Large intestine (tissue), 3 donors: ENCODE measurements at regions not wholly inside any gene's neighbourhood (a gene's known extent, or its start where the extent isn't known, plus 50 kb on each side); places are given as distances from the start of the nearest gene placed in this dataset.

Experiments
- DNase-seq, 2 donors: peaks; one replicate each; pipeline versions ENCODE4 v3.0.0 to v3.0.0-alpha.2; 2013
- H3K27ac ChIP-seq: one replicate; pipeline ENCODE4 v1.5.1; 2013; ENCODE audit warnings: low read length
- H3K27me3 ChIP-seq: 2 replicates; pipeline ENCODE4 v1.6.1; 2013; ENCODE audit warnings: low read length; ENCODE audit not compliant: control insufficient read depth, insufficient read depth
- H3K36me3 ChIP-seq: 2 replicates; pipeline ENCODE4 v1.6.1; 2013; ENCODE audit warnings: low read length; ENCODE audit not compliant: control insufficient read depth, insufficient read depth
- H3K4me1 ChIP-seq: one replicate; pipeline ENCODE4 v1.6.1; 2013; ENCODE audit warnings: low read length; ENCODE audit not compliant: control insufficient read depth, insufficient read depth
- H3K4me3 ChIP-seq: one replicate; pipeline ENCODE4 v1.5.1; 2013; ENCODE audit warnings: low read length
- H3K9me3 ChIP-seq: one replicate; pipeline ENCODE4 v1.6.1; 2013; ENCODE audit warnings: mild to moderate bottlenecking, low read depth, low read length, moderate library complexity; ENCODE audit not compliant: control insufficient read depth
- WGBS: methylation state at CpG from one replicate; pipeline ENCODE4 v1.1.5; 2013; ENCODE audit warnings: low lambda C conversion rate; ENCODE audit not compliant: insufficient coverage; 5-methylcytosine and 5-hydroxymethylcytosine counted together

GRCh38 chr6:43846556-43846955, 76.5 kb downstream of the VEGFA start:
- no peak overlapping the region for H3K27ac ChIP-seq
- WGBS: 91% methylated on average over 4 of the region's 8 CpGs
- H3K36me3 ChIP-seq: no peaks in the 10 kb centered on the region
- DNase-seq: no peak
- H3K27me3 ChIP-seq: no peaks in the 10 kb centered on the region
- peaks cover 29% of the 10 kb centered on the region for H3K4me1 ChIP-seq
- H3K9me3 ChIP-seq: no peaks in the 10 kb centered on the region
- H3K4me3 ChIP-seq: no peak overlapping the region

- 100% methylated on average over 1 of the region's 3 CpGs for WGBS
- peaks cover 20% of the 10 kb centered on the region for H3K4me1 ChIP-seq
- no peak for DNase-seq
- H3K9me3 ChIP-seq: no peaks in the 10 kb centered on the region
- no peak overlapping the region for H3K4me3 ChIP-seq
- no peak overlapping the region for H3K27ac ChIP-seq
- no peaks in the 10 kb centered on the region for H3K27me3 ChIP-seq
- no peaks in the 10 kb centered on the region for H3K36me3 ChIP-seq
Measured at GRCh38 chr6:43845646-43846045, 75.6 kb downstream of the VEGFA start.

DNA sequence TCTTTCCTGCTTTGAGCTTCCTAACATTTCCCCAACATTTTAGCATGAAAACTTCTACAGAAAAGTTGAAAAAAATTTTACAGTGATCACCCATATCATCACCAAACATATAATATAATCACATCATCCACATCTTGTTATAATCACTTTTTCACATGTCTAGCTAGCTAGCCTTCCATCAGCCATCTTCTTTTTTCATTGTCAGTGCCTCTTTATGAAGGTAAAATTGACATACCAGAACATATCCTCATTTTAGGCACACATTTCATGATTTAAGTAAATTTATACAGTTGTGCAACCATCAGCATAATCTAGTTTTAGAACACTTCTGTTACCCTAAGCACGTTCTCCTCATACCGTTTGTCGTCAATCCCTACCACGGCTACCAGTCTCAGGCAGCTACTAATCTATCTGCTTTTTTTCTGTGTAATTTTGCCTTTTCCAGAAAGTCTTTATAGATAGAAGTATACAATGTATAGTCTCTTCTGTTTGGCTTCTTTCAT, 73.7 kb downstream of the VEGFA start:
- 97% methylated on average over 4 of the region's 4 CpGs for WGBS

GRCh38 chr6:43843097-43843645, 73.2 kb downstream of the VEGFA start:
- Histone ChIP-seq H3K27ac (peak overlapping the region; percentile 70), H3K4me1 (peaks cover 21% of the 10 kb centered on the region), H3K36me3 (no peaks in the 10 kb centered on the region), H3K4me3 (no peak overlapping the region), H3K27me3 (no peaks in the 10 kb centered on the region), H3K9me3 (no peaks in the 10 kb centered on the region)
- peak; percentile 61 to 85 for DNase-seq
- WGBS: no CpG with 5 or more reads among the region's 5 CpGs

More for the DNA sequence above, 73.7 kb downstream of the VEGFA start:
- Histone ChIP-seq H3K27ac (peak overlapping the region; percentile 70), H3K36me3 (no peaks in the 10 kb centered on the region), H3K27me3 (no peaks in the 10 kb centered on the region), H3K9me3 (no peaks in the 10 kb centered on the region), H3K4me3 (no peak overlapping the region), H3K4me1 (peaks cover 16% of the 10 kb centered on the region)
- DNase-seq: no peak

GRCh38 chr6:43842231-43842794, 72.3 kb downstream of the VEGFA start:
- no CpG with 5 or more reads among the region's 10 CpGs for WGBS
- DNase-seq: no peak
- no peaks in the 10 kb centered on the region for H3K36me3 ChIP-seq

DNA sequence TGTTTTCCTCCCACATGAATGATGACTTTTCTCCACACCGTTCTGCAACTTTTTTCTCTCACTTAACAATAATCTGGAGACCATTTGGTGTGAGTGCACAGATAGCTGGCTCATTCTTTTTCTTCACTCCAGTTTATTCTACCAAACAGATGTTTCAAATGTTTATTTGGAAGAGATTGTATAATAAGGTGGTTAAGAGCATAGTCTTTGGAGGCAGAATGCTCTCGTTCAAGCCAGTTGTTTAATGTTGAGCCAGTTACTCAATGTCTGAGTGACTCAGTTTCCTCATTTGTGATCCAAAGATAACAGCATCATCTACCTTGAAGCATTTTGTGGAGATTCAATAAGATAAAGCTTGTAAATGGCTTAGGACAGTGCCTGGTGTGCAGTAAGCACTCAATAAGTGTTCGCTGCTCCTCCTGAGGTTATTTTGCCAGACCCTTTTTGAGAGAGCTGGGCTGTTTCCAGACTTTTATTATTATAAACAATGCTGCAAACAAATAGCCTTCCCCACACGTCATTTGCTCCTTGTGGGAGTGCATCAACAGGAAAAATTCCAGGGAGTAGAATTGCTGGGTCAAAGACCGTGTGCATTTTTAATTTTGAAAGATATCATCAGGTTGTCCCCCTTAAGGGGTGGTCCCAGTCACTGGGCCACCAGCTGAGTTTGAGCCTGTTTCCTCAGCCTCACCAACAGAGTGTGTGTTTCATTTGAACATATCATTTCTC, 70.6 kb downstream of the VEGFA start:
- Histone ChIP-seq H3K9me3 (no peaks in the 10 kb centered on the region), H3K4me1 (peaks cover 46% of the 10 kb centered on the region), H3K4me3 (no peak overlapping the region), H3K27ac (no peak overlapping the region), H3K36me3 (no peaks in the 10 kb centered on the region), H3K27me3 (no peaks in the 10 kb centered on the region)
- no peak for DNase-seq
- WGBS: no CpG with 5 or more reads among the region's 5 CpGs

More at GRCh38 chr6:43842231-43842794, 72.3 kb downstream of the VEGFA start:
- Histone ChIP-seq H3K4me3 (no peak overlapping the region), H3K27me3 (no peaks in the 10 kb centered on the region), H3K27ac (peak overlapping the region; percentile 70), H3K9me3 (no peaks in the 10 kb centered on the region), H3K4me1 (peaks cover 30% of the 10 kb centered on the region)

DNA sequence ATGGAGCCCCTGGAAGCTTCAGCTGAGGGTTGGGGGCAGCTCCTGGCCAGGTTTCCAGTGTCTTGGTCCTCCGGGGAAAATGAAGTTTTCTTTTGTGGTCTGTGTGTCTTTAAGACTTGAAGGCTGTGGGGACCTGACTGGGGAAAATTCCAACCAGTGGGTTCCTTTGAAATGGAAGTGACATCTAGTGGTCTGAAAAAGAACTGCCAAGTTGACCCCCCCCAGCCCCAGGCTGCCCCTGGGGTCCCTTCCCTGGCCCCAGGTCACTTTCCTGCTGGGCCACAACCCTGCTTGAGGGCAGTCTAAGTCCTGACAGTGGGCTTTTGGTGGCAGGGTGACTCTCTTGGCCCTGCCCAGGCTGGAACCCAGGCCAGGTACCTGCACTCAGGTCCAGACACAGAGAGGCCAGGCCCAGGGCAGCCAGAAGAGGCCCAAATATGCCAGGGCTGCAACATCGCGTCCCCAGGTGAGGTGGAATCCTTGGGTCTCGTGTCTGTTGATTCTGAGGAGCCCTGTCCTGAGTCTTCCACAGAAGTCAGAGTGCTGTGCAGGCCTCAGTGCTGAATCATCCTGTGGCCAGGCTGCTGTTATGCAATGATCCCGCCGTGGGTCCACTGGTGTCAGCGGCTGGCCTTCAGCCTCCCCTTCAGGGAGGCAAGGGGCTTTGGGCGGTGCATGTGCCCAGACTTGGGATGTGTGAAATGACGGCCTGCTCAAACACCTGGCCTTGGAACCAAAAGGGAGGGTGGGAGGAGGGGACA, 68.4 kb downstream of the VEGFA start:
- peak overlapping the region; percentile 61 for H3K27ac ChIP-seq
- DNase-seq: peak; percentile 65 to 72
- H3K9me3 ChIP-seq: no peaks in the 10 kb centered on the region
- no peak overlapping the region for H3K4me3 ChIP-seq
- no CpG with 5 or more reads among the region's 9 CpGs for WGBS
- H3K4me1 ChIP-seq: peaks cover 67% of the 10 kb centered on the region
- H3K36me3 ChIP-seq: no peaks in the 10 kb centered on the region
- no peaks in the 10 kb centered on the region for H3K27me3 ChIP-seq

DNA sequence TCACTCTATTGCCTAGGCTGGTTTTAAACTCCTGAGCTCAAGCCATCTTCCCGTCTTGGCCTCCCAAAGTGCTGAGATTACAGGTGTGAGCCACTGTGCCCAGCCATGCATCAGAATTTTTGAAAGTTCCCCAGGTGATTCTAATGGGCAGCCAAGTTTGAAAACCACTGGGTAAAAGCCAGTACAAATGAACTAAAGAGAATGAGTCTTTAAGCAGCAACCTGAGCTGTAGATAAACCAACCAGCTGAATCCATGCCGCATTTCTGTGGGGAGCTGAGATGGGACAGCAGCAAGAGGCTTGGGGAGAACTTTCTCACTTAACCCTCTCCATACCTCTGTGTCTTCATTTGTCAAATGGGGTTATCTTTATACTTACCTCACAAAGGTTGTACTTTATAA, 67.5 kb downstream of the VEGFA start:
- no peaks in the 10 kb centered on the region for H3K9me3 ChIP-seq

GRCh38 chr6:43836507-43837240, 66.7 kb downstream of the VEGFA start:
- Histone ChIP-seq H3K27me3 (no peaks in the 10 kb centered on the region), H3K9me3 (no peaks in the 10 kb centered on the region), H3K4me3 (no peak overlapping the region), H3K27ac (peak overlapping the region; percentile 1), H3K36me3 (no peaks in the 10 kb centered on the region), H3K4me1 (peaks cover 73% of the 10 kb centered on the region)
- WGBS: no CpG with 5 or more reads among the region's 7 CpGs
- DNase-seq: no peak

More for the DNA sequence above, 67.5 kb downstream of the VEGFA start:
- no CpG with 5 or more reads among the region's 2 CpGs for whole genome bisulfite sequencing
- Histone ChIP-seq H3K36me3 (no peaks in the 10 kb centered on the region), H3K4me3 (no peak overlapping the region), H3K4me1 (peaks cover 68% of the 10 kb centered on the region), H3K27me3 (no peaks in the 10 kb centered on the region), H3K27ac (no peak overlapping the region)
- DNase-seq: no peak
